ENCODE measurements at regions not wholly inside any gene's neighbourhood (a gene's known extent, or its start where the extent isn't known, plus 50 kb on each side); places are given as distances from the start of the nearest gene placed in this dataset.

- Histone ChIP-seq H3K79me2 (ENCODE audit: insufficient read depth, low read length) (no peaks in the 10 kb centered on the region), H3K36me3 (ENCODE audit: low read length) (no peaks in the 10 kb centered on the region), H3F3A (ENCODE audit: insufficient read depth) (no peaks in the 10 kb centered on the region), H3K4me2 (ENCODE audit: low read depth, low read length, poor library complexity, severe bottlenecking) (no peak overlapping the region), H3K9ac (ENCODE audit: low read length) (no peak overlapping the region), H2AFZ (ENCODE audit: low read depth, low read length, severe bottlenecking) (no peak overlapping the region), H3K27me3 (ENCODE audit: low read length) (no peaks in the 10 kb centered on the region), H3K9me3 (ENCODE audit: insufficient read depth, low read length) (no peaks in the 10 kb centered on the region), H4K20me1 (ENCODE audit: low read depth, low read length) (no peaks in the 10 kb centered on the region), H3K9me2 (replicated peaks; ENCODE audit: insufficient read depth, low read length) (no peaks in the 10 kb centered on the region), H3K4me3 (ENCODE audit: insufficient read depth, low read length, poor library complexity, severe bottlenecking) (no peak overlapping the region), H3K27ac (ENCODE audit: low read depth, low read length) (no peak overlapping the region)
- no peak for TF ChIP-seq CTCF (IDR thresholded peaks at IDR 0.05; ENCODE audit: insufficient read depth, low read length, poor library complexity, severe bottlenecking)
- no peak for TF ChIP-seq EZH2phosphoT487 (conservative IDR thresholded peaks at IDR 0.05; ENCODE audit: low read length)
Measured at GRCh38 chr3:94331831-94332230, 269.0 kb downstream of the NSUN3 start.

DNA sequence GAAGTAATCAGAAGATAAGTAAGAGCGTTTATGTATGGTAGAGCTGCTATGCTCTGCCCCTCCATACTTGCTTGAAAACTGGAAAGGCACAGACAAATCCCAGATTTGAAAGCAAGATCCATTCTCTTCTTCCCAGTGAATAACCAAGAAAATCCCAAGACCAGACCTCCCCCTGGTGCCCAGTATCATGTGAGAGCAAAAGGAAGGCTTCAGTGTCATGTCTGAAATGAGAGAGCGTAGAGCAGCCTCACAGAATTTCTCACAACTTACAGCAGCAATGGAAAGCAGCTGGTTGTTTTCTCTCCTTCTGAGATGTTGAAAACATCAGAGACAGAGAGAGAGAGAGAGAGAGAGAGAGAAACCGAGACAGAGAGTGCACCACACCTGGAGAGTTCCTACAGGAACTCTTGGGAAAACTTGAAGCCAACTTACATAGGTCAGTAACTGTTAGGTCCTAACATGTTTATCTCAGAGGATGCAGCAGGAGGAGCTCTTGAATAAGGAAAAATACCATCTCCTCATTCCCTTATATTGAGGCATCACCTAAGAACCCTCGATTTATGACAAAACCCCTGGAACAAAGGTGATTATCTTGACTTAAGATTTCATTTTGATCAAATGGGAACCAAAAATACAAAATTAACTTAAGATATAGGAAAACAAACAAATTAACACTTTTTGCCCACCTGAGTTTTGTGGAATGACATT lies 273.3 kb downstream of the NSUN3 start:
- Histone ChIP-seq H3K9me3 (ENCODE audit: insufficient read depth, low read length) (no peaks in the 10 kb centered on the region), H3F3A (ENCODE audit: insufficient read depth) (no peaks in the 10 kb centered on the region), H3K79me2 (ENCODE audit: insufficient read depth, low read length) (no peaks in the 10 kb centered on the region), H3K4me2 (ENCODE audit: low read depth, low read length, poor library complexity, severe bottlenecking) (no peak overlapping the region), H2AFZ (ENCODE audit: low read depth, low read length, severe bottlenecking) (no peak overlapping the region), H4K20me1 (ENCODE audit: low read depth, low read length) (no peaks in the 10 kb centered on the region), H3K27me3 (ENCODE audit: low read length) (no peaks in the 10 kb centered on the region), H3K27ac (ENCODE audit: low read depth, low read length) (no peak overlapping the region), H3K9me2 (replicated peaks; ENCODE audit: insufficient read depth, low read length) (no peaks in the 10 kb centered on the region), H3K9ac (ENCODE audit: low read length) (no peak overlapping the region), H3K4me3 (ENCODE audit: insufficient read depth, low read length, poor library complexity, severe bottlenecking) (no peak overlapping the region), H3K36me3 (ENCODE audit: low read length) (no peaks in the 10 kb centered on the region)
- no peak for TF ChIP-seq EZH2phosphoT487 (conservative IDR thresholded peaks at IDR 0.05; ENCODE audit: low read length)
- TF ChIP-seq CTCF (IDR thresholded peaks at IDR 0.05; ENCODE audit: insufficient read depth, low read length, poor library complexity, severe bottlenecking): no peak

- no peaks in the 10 kb centered on the region for H3K27me3 ChIP-seq (ENCODE audit: low read length)
- H3K9ac ChIP-seq (ENCODE audit: low read length): no peak overlapping the region
- no peak overlapping the region for H3K4me3 ChIP-seq (ENCODE audit: insufficient read depth, low read length, poor library complexity, severe bottlenecking)
- H3K36me3 ChIP-seq (ENCODE audit: low read length): no peaks in the 10 kb centered on the region
- no peaks in the 10 kb centered on the region for H3K79me2 ChIP-seq (ENCODE audit: insufficient read depth, low read length)
- H3K27ac ChIP-seq (ENCODE audit: low read depth, low read length): no peak overlapping the region
- H3K9me3 ChIP-seq (ENCODE audit: insufficient read depth, low read length): no peaks in the 10 kb centered on the region
- no peak overlapping the region for H3K4me2 ChIP-seq (ENCODE audit: low read depth, low read length, poor library complexity, severe bottlenecking)
- H3F3A ChIP-seq (ENCODE audit: insufficient read depth): no peaks in the 10 kb centered on the region
- no peak overlapping the region for H2AFZ ChIP-seq (ENCODE audit: low read depth, low read length, severe bottlenecking)
- no peaks in the 10 kb centered on the region for H3K9me2 ChIP-seq (replicated peaks; ENCODE audit: insufficient read depth, low read length)
- no peaks in the 10 kb centered on the region for H4K20me1 ChIP-seq (ENCODE audit: low read depth, low read length)
- TF ChIP-seq CTCF (IDR thresholded peaks at IDR 0.05; ENCODE audit: insufficient read depth, low read length, poor library complexity, severe bottlenecking) (no peak), EZH2phosphoT487 (conservative IDR thresholded peaks at IDR 0.05; ENCODE audit: low read length) (no peak)
Measured at GRCh38 chr3:94345101-94345500, 282.2 kb downstream of the NSUN3 start.
